ENCODE measurements at regions not wholly inside any gene's neighbourhood (a gene's known extent, or its start where the extent isn't known, plus 50 kb on each side); places are given as distances from the start of the nearest gene placed in this dataset.
"Not testable (repeated sequence)": the region's sequence is repeated elsewhere in the genome, so short reads cannot be mapped to it uniquely, and the experiment has no call there.

DNA sequence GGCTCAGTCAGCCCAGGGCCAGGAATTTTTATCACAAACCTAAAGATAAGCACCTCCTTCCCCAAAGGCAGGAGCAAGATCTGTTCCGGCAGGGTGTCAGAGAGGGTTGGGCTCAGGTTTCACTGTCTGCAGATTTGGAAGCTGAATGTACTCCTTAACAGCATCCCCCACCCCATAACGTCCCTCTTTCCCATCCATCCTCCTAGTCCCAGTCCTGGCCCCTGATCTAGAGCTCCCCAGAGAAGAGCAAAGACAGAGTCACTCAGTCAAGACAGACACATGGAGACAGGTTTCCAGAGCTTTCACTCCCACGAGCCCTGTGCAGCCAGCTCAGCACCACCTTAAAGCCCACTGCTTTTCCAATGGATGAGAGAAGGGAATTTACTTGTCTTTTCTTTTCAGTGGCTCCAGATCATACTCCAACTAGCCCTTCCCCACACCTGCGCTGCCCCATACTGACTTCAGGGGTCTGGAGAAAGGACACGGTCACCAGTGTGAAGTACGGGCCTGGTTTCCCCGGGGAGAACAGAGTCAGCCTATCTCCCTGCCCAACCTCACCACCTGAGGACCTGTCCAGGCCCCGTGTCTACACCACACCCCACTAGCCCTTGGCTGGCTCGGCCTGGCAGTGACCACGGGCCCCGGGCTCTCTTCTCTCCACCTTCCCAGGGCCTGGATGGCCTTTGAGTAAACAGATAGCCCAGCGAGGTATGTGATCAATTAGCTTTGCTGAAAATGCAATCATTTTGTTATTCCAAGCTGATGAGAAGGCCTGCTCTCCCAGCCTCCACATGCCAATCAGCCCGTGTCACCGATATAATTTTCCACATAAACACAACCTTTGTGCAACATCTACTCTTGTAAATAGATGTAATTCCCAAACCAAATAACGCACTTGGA is 249.1 kb downstream of the FOXD2 start:
- Histone ChIP-seq H3K36me3 (ENCODE audit: control insufficient read depth, insufficient read depth, low read length) (no peaks in the 10 kb centered on the region), H3K9me3 (ENCODE audit: control insufficient read depth, insufficient read depth, low read length) (no peaks in the 10 kb centered on the region), H3K27me3 (ENCODE audit: control insufficient read depth, insufficient read depth, low read length) (no peaks in the 10 kb centered on the region), H3K9ac (ENCODE audit: low read depth, low read length) (no peak overlapping the region), H3K4me1 (ENCODE audit: control insufficient read depth, insufficient read depth, low read length) (peaks cover 24% of the 10 kb centered on the region), H3K4me3 (ENCODE audit: low read depth, low read length) (no peak overlapping the region), H3K27ac (ENCODE audit: low read depth, low read length) (peak overlapping the region; percentile 60)

DNA sequence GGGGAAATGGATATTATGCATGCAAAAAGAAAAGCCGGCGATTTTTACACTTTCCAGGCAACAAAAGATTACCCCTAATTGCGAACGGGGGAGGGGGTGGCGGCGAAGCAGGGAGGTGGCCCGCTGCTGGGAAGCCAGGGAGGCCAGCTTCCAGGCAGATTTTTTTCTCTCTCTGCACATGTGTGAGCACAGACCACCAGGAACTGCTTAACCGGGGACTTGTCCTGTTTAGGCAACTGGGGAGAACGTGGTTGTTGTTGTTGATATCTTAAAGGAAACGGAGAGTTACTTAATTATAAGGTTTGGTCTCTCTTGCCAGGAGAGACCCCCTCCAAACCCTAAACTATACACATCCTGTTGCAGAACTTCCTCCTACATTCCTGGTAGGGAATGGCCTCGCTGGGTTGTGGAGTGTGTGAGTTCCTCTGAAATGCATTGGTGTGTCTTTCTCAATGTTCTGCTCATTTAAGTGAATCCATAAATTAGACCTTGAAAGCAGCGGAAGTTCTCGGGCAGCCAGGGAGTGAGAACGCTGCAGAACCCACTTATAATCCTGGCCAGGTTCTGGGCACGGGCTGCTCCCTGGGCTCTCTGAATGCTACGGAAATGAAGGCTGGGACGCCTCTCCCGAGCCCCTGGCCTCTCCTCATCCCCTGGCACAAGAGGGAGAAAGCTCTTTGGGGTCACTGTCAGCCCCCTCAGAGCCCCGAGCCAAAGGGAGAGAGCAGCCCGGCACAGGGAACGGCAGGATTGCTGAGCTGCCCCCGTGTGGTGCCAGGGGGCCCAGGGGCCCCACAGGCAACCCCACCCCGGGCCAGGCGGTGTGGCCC is 250.0 kb downstream of the FOXD2 start:
- peak overlapping the region; percentile 24 for H3K27ac ChIP-seq (ENCODE audit: low read depth, low read length)
- H3K9me3 ChIP-seq (ENCODE audit: control insufficient read depth, insufficient read depth, low read length): no peaks in the 10 kb centered on the region
- peaks cover 24% of the 10 kb centered on the region for H3K4me1 ChIP-seq (ENCODE audit: control insufficient read depth, insufficient read depth, low read length)
- no peak overlapping the region for H3K9ac ChIP-seq (ENCODE audit: low read depth, low read length)
- H3K4me3 ChIP-seq (ENCODE audit: low read depth, low read length): no peak overlapping the region
- H3K27me3 ChIP-seq (ENCODE audit: control insufficient read depth, insufficient read depth, low read length): no peaks in the 10 kb centered on the region
- H3K36me3 ChIP-seq (ENCODE audit: control insufficient read depth, insufficient read depth, low read length): no peaks in the 10 kb centered on the region

GRCh38 chr1:47688461-47689296 is 250.8 kb downstream of the FOXD2 start:
- Histone ChIP-seq H3K27ac (ENCODE audit: low read depth, low read length) (no peak overlapping the region), H3K4me3 (ENCODE audit: low read depth, low read length) (no peak overlapping the region), H3K27me3 (ENCODE audit: control insufficient read depth, insufficient read depth, low read length) (no peaks in the 10 kb centered on the region), H3K9ac (ENCODE audit: low read depth, low read length) (no peak overlapping the region), H3K4me1 (ENCODE audit: control insufficient read depth, insufficient read depth, low read length) (peaks cover 24% of the 10 kb centered on the region), H3K9me3 (ENCODE audit: control insufficient read depth, insufficient read depth, low read length) (no peaks in the 10 kb centered on the region), H3K36me3 (ENCODE audit: control insufficient read depth, insufficient read depth, low read length) (no peaks in the 10 kb centered on the region)

GRCh38 chr1:47689894-47690293 is 252.1 kb downstream of the FOXD2 start:
- H3K27me3 ChIP-seq (ENCODE audit: control insufficient read depth, insufficient read depth, low read length): no peaks in the 10 kb centered on the region
- H3K27ac ChIP-seq (ENCODE audit: low read depth, low read length): no peak overlapping the region
- no peak overlapping the region for H3K4me3 ChIP-seq (ENCODE audit: low read depth, low read length)
- no peak overlapping the region for H3K9ac ChIP-seq (ENCODE audit: low read depth, low read length)
- no peaks in the 10 kb centered on the region for H3K9me3 ChIP-seq (ENCODE audit: control insufficient read depth, insufficient read depth, low read length)
- H3K36me3 ChIP-seq (ENCODE audit: control insufficient read depth, insufficient read depth, low read length): no peaks in the 10 kb centered on the region
- peaks cover 24% of the 10 kb centered on the region for H3K4me1 ChIP-seq (ENCODE audit: control insufficient read depth, insufficient read depth, low read length)

DNA sequence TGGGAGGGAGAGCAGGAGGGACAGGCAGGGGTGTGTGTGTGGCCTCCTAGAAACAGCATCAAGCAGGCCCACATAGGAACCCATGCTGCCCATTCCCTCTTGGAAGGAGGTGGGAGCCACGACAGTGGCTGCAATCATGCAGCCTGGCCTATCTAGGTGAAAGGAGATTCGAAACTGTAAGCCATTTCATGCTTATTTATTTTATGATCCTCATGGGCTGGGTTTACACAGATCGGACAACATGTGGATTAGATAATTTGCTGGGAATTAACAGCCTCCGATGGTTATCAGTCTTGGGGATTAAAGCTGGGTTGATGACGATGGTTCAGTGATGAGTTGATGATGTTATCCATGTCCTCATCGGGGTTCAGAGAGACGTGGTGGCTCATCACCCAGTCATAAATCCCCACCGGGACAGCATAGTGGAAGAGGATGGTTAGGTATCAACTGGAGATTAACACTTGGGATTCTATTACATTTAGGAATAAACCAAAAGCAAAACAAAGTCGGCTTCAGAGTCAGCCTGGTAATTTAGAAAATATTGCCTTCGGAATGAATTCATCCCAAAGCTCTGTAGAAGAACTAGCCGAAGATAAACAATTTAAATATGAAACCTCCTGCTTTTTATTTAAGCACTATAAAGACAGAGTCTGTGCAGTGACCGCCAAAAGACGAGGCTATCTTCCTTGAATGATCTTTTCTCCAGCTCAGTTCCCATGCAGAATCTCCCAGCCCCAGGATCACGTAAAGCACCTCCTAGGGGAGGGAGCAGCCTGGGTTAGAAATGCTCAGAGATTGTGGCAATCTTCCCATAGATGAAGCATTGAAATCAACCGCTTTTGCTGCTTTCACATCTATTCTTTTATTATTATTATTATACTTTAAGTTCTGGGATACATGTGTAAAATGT is 252.8 kb downstream of the FOXD2 start:
- Histone ChIP-seq H3K9ac (ENCODE audit: low read depth, low read length) (no peak overlapping the region), H3K27me3 (ENCODE audit: control insufficient read depth, insufficient read depth, low read length) (no peaks in the 10 kb centered on the region), H3K36me3 (ENCODE audit: control insufficient read depth, insufficient read depth, low read length) (no peaks in the 10 kb centered on the region)

GRCh38 chr1:47691293-47691692 is 253.4 kb downstream of the FOXD2 start:
- H3K9me3 ChIP-seq (ENCODE audit: control insufficient read depth, insufficient read depth, low read length); H3K36me3 ChIP-seq (ENCODE audit: control insufficient read depth, insufficient read depth, low read length); H3K27me3 ChIP-seq (ENCODE audit: control insufficient read depth, insufficient read depth, low read length); H3K9ac ChIP-seq (ENCODE audit: low read depth, low read length); H3K27ac ChIP-seq (ENCODE audit: low read depth, low read length); H3K4me3 ChIP-seq (ENCODE audit: low read depth, low read length): not testable (repeated sequence)
- H3K4me1 ChIP-seq (ENCODE audit: control insufficient read depth, insufficient read depth, low read length): peaks cover 21% of the 10 kb centered on the region

More for the DNA sequence above, 252.8 kb downstream of the FOXD2 start:
- Histone ChIP-seq H3K4me3 (ENCODE audit: low read depth, low read length) (no peak overlapping the region), H3K4me1 (ENCODE audit: control insufficient read depth, insufficient read depth, low read length) (peaks cover 24% of the 10 kb centered on the region), H3K27ac (ENCODE audit: low read depth, low read length) (no peak overlapping the region), H3K9me3 (ENCODE audit: control insufficient read depth, insufficient read depth, low read length) (no peaks in the 10 kb centered on the region)

DNA sequence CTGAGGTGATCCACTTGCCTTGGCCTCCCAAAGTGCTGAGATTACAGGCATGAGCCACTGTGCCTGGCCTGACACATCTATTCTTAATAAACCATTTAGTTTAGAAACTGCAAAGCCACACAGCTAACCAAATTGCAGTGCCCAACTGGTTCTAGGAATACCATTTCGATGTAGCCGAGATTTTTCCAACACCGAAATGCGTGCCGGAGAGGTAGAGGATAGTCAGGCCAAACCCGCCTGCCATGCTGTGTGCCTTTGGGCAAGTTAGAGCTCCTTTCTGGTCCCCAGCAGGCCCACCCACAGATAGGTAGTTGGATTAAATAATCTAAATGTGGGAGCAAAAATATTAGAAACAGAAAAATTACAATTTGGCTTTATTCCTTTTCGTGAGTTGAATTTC is 254.4 kb downstream of the FOXD2 start:
- peaks cover 17% of the 10 kb centered on the region for H3K4me1 ChIP-seq (ENCODE audit: control insufficient read depth, insufficient read depth, low read length)
- H3K27me3 ChIP-seq (ENCODE audit: control insufficient read depth, insufficient read depth, low read length): no peaks in the 10 kb centered on the region
- no peaks in the 10 kb centered on the region for H3K36me3 ChIP-seq (ENCODE audit: control insufficient read depth, insufficient read depth, low read length)
- H3K4me3 ChIP-seq (ENCODE audit: low read depth, low read length): no peak overlapping the region
- no peak overlapping the region for H3K9ac ChIP-seq (ENCODE audit: low read depth, low read length)
- no peaks in the 10 kb centered on the region for H3K9me3 ChIP-seq (ENCODE audit: control insufficient read depth, insufficient read depth, low read length)
- no peak overlapping the region for H3K27ac ChIP-seq (ENCODE audit: low read depth, low read length)

DNA sequence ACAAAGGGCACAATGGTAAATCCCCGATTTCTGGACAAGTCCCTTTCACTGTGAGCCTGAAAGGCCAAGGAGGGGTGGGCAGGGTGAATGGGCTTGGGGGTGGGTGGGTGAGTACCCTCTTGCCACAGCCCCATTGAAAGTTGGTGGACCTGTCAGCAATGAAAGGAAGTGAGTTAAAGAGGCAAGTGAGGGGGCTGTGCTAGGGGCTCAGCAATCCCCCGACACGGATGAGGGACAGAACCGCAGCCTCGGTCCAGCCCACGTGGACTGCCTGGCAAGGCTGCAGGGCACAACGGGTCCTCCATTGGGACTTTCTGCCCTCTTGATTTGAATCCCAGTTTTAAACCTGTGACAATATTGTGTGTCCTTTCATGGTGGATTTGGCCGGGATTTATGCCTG is 255.3 kb downstream of the FOXD2 start:
- no peaks in the 10 kb centered on the region for H3K27me3 ChIP-seq (ENCODE audit: control insufficient read depth, insufficient read depth, low read length)
- H3K4me3 ChIP-seq (ENCODE audit: low read depth, low read length): no peak overlapping the region
- H3K27ac ChIP-seq (ENCODE audit: low read depth, low read length): no peak overlapping the region
- H3K4me1 ChIP-seq (ENCODE audit: control insufficient read depth, insufficient read depth, low read length): peaks cover 8% of the 10 kb centered on the region
- H3K9me3 ChIP-seq (ENCODE audit: control insufficient read depth, insufficient read depth, low read length): no peaks in the 10 kb centered on the region
- no peak overlapping the region for H3K9ac ChIP-seq (ENCODE audit: low read depth, low read length)
- H3K36me3 ChIP-seq (ENCODE audit: control insufficient read depth, insufficient read depth, low read length): no peaks in the 10 kb centered on the region

DNA sequence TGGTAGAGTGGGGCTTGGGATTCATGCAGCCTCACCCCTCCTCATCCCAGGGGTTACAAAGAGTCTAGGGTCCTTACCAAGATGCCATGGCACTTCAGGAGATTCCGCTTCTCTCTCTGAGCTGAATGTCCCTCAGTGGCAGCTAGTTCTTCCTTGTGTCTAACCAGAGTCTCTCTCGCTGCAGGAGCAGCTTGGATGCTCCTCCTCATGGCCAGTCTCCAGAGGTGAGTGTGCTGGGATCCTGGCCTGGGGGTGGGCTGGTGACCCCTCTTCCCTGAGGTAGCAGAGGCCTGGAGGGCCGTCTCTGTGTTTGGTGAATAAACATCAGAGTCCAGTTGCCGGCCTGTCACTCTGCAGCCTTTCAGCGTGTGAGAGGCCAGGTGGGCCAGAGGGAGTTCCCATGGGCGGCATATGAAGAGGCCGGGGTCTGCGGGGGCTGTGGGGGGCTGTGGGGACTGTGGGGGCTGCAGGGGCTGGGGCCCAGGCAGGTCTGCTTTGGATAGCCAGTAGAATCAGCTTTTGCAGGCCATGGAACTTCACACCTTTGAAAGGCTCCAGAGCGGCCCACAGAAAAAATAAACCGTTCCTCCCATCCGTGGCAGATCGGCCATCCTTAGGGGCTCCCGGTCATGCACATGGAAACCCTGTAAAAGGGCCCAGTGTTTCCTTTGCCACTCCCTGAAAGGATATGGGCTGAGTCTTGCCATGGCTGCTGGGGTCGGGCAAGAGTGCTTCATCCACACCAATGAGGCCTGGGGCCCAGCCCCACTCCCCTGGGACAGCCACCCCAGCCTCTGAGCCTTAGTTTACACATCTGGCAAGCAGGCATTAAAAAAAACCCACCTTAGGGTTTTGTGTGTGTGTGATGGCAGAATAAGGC is 256.4 kb downstream of the FOXD2 start:
- Histone ChIP-seq H3K9ac (ENCODE audit: low read depth, low read length) (no peak overlapping the region), H3K4me3 (ENCODE audit: low read depth, low read length) (no peak overlapping the region), H3K36me3 (ENCODE audit: control insufficient read depth, insufficient read depth, low read length) (no peaks in the 10 kb centered on the region), H3K4me1 (ENCODE audit: control insufficient read depth, insufficient read depth, low read length) (peaks cover 5% of the 10 kb centered on the region), H3K9me3 (ENCODE audit: control insufficient read depth, insufficient read depth, low read length) (no peaks in the 10 kb centered on the region), H3K27me3 (ENCODE audit: control insufficient read depth, insufficient read depth, low read length) (no peaks in the 10 kb centered on the region), H3K27ac (ENCODE audit: low read depth, low read length) (no peak overlapping the region)

All from HUES48 (cell line).